ENCODE measurements at regions not wholly inside any gene's neighbourhood (a gene's known extent, or its start where the extent isn't known, plus 50 kb on each side); places are given as distances from the start of the nearest gene placed in this dataset.

- no peak for DNase-seq
These were observed 60.0 kb downstream of the ING1 start for GRCh38 chr13:110773480-110773879.

DNA sequence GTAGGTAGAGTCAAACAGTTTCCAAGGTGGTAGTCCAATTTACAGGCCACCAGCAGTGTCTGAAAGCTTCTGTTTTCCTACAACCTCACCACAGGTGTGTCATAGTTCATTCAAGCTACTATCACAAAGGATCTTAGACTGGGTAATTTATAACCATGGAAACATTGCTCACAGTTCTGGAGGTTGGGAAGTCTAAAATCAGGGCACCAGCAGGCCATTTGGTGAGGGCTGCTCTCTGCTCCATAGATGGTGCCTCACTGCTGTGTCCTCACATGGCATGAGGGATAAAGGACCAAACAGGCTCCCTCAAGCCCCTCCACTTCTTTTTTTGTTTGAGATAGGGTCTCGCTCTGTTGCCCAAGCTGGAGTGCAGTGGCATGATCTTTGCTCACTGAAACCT lies 60.6 kb downstream of the ING1 start:
- no peak for DNase-seq

- DNase-seq: no peak
These were observed 61.0 kb downstream of the ING1 start for GRCh38 chr13:110774490-110774889.

GRCh38 chr13:110775576-110775975 lies 62.1 kb downstream of the ING1 start:
- DNase-seq: no peak

- DNase-seq: no peak
These were observed 63.8 kb downstream of the ING1 start for GRCh38 chr13:110777251-110777820.

DNA sequence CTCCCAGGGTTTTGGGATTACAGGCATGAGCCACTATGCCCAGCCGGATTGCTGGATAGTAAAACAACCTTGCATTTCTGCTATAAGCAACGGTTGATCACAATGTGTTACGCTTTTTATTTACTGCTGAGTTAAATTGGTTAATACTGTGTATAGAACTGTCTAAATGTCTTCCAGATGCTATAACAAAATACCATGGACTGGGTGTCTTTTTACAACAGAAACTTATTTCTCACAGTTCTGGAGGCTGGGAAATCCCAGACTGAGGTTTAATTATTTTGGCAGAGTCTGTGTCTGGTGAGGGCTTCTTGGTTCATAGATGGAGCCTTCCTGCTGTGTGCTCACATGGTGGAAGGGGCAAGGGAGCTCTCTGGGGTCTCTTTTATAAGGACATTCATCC lies 65.5 kb downstream of the ING1 start:
- DNase-seq: no peak

DNA sequence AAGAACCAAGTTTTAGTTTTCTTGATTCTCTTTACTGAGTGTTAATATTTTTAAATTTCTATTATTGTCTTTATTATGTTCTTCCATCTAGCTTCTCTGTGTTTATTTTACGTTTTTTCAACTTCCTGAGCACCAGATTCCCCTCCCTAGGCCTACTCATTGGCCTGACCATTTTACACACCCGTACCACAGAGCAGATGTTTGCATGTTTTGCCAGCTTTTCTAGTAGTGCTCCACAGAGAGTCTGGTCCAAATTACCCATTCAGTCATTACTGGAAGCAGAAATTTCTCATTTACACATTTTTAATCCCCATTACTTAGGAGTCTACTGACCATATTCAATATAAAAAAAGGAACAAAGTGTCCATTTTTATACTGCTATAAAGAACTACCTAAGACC lies 66.9 kb downstream of the ING1 start:
- no peak for DNase-seq

GRCh38 chr13:110782185-110782584 lies 68.7 kb downstream of the ING1 start:
- no peak for DNase-seq

- DNase-seq: no peak
These were observed 71.2 kb downstream of the ING1 start for GRCh38 chr13:110784704-110785103.

DNA sequence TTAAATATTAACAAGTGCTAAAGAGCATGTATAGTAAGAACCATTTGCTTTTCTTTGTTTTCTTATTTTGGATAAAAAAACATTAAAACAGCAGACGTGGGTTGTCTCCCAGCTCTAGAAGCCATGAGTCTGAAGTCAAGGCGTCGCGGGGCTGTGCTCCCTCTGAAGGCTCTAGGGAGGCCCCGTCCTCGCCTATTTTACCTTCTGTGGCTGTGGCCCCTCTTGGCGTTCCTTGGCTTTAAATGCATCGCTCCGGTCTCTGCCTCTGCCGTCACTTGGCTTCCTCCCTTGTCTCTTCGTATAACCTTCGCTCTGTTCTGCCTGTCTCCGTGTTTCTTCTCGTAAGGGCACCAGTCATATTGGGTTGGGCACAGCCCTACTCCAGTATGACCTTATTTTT lies 75.3 kb downstream of the ING1 start:
- no peak for DNase-seq

DNA sequence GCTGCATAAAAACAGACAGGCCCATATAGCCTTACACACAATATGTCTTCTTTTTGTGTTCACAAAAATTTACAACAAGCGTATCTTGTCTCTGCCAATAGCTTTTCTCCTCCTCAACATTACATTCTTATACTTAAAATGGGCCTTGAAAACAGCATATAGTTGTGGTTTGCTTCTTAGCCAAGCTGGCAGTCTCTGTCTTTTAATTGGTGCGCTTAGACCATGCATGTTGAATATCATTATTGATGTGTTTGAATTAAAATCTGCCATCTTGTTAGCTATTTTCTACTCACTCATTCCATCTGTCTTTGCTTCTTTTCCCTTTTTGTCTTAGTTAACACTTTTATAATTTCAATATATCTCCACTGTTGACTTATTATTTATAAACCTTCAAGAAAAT lies 76.4 kb downstream of the ING1 start:
- no peak for DNase-seq

GRCh38 chr13:110790371-110790770 lies 76.9 kb downstream of the ING1 start:
- DNase-seq: no peak

DNA sequence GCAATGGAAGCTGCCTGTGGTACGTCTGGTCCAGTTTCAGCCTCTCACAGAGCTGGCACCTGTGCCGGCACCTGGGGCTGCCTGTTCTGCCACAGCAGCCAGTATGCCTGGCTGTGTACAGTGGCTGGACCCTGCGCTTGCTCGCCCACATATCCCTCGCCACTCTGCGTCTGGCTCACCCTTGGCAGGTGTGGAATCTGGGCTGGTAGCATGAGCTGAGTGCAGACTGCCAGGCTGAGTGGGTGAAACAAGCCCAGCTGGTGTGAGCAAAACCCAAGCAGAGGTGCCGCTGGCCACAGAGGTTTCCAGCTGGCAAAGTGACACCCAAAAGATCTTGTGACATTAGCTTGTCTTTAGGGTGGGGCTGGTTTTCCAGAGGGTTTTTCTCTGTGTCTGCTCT lies 80.7 kb downstream of the ING1 start:
- no peak for DNase-seq

GRCh38 chr13:110797230-110797877 lies 83.9 kb downstream of the ING1 start:
- DNase-seq: no peak

DNA sequence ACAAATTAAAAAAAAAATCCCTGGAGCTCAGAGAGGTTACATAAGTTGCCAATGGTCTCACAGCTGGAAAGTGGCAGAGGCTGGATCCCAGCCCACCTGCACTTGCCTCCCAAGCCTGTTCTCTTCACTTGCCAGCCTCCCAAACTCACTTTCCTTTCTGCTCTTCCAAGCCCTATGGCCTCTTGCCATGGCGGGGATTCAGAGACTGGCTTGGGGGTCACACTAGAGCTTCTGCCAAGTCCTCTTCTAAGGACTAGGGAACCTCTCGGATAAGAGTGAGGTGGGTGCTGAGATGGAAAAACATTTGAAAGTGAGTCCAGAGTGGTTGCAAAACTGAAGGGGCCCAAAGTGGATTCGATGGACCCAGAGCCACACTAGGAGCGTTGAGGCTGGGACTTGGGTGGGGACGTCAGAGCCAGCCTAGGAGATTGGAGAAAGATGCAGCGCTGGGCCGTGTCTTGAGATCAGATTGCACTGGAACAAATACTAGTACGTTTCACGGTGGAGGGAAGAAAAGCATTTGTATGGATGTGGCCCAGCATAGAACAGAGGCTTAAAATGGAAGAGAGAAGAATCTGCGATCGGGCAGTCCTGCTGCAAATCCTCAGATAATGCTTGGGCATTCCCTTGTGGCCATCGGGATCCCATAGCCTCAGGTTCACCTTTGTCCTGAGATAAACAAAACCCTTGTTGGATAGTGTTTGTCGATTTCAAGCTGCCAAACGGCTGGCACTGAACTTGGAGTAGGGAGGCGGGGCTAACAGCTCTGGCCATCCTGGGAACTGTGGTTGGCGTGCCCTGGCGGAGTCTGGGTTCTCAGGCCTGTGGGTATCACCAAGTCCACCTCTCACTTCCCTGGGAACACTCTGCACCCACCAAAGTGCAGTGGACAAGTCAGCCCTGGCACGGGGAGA lies 84.8 kb downstream of the ING1 start:
- DNase-seq: no peak

GRCh38 chr13:110799246-110800236 lies 86.0 kb downstream of the ING1 start:
- DNase-seq: no peak

GRCh38 chr13:110801044-110801443 lies 87.5 kb downstream of the ING1 start:
- DNase-seq: no peak

GRCh38 chr13:110802260-110802659 lies 88.8 kb downstream of the ING1 start:
- no peak for DNase-seq

- DNase-seq: no peak
These were observed 93.1 kb downstream of the ING1 start for GRCh38 chr13:110806636-110807035.

- DNase-seq: no peak
These were observed 94.0 kb downstream of the ING1 start for GRCh38 chr13:110807546-110807945.

DNA sequence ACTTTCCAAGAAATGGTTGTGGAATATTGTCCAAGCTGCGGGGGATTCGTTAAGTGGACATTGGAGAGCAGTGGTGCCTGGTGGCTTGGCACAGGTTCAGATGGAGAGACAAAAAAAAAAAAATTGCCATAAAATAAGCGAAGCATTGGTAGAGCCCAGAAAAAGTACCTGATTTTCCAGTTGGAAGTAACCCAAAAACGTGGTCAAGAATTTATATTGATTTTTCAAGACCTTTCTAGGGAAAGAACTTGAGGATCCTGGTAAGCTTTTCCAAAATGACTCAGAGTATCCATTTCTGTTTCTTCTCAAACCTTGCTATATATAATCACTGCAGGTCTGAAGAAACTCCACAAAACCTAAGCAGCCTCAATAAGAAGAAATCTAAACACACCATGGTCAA lies 94.6 kb downstream of the ING1 start:
- DNase-seq: no peak

DNA sequence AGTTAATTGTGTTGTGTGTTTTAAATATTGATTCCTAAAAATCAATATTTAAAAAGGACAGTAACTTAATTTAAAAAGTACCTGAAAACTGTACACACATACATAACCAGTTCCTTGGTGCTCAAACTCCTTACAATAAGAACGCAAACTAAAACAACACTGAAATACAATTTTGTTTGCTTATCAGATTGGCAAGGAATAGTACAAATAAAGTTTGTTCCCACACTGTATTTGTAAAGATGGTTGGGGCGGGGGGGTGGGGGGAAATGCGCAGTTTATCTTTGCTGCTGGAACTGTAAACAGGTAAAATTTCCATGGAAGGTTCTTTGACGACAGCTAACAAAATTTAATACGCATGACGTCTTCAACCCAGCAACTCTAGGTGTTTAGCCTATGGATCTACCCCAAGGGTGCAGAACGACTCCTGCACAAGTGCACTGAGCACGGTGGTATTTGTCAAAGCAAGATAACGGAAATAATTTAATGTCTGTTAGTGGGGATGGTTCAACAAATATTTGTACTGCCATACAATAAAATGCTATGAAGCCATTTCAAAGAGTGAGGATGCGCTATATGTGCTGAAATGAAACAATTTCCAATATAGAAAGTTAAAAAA lies 96.5 kb downstream of the ING1 start:
- no peak for DNase-seq
